Neural cell (in vitro differentiated cells): ENCODE measurements at regions not wholly inside any gene's neighbourhood (a gene's known extent, or its start where the extent isn't known, plus 50 kb on each side); places are given as distances from the start of the nearest gene placed in this dataset.

Experiments used
- H2AFZ ChIP-seq: fragments of 200-600, 300-800 bp; sonication (generic), shearing (Covaris generic); 2 replicates; pipeline ENCODE4 v1.6.0; 2014; ENCODE audit warnings: low read depth, mild to moderate bottlenecking, antibody characterized with exemption, low read length, moderate library complexity
- H3F3A ChIP-seq: fragments of 200-600 bp; shearing (Covaris generic); 2 replicates; pipeline ENCODE4 v1.6.1; 2016; ENCODE audit warnings: mild to moderate bottlenecking, moderate library complexity, mixed read lengths, antibody characterized with exemption, low read length; ENCODE audit not compliant: insufficient read depth, poor library complexity, severe bottlenecking
- H3K27ac ChIP-seq: fragments of 200-600, 300-800 bp; sonication (generic), shearing (Covaris generic); 2 replicates; pipeline ENCODE4 v1.5.1; 2014; ENCODE audit warnings: mild to moderate bottlenecking, low read length, moderate library complexity
- H3K27me3 ChIP-seq: fragments of 300-800, 200-600 bp; sonication (generic), shearing (Covaris generic); 2 replicates; pipeline ENCODE4 v1.6.0; 2014; ENCODE audit warnings: mild to moderate bottlenecking, low read depth, low read length, moderate library complexity; ENCODE audit not compliant: insufficient read depth
- H3K36me3 ChIP-seq: fragments of 300-800, 200-600 bp; sonication (generic), shearing (Covaris generic); 2 replicates; pipeline ENCODE4 v1.5.1; 2014; ENCODE audit warnings: mild to moderate bottlenecking, antibody characterized with exemption, low read length, moderate library complexity; ENCODE audit not compliant: insufficient read depth
- H3K4me2 ChIP-seq: fragments of 300-800, 200-600 bp; sonication (generic), shearing (Covaris generic); 2 replicates; pipeline ENCODE4 v1.6.0; 2014; ENCODE audit warnings: mild to moderate bottlenecking, low read length
- H3K4me3 ChIP-seq: fragments of 300-800, 200-600 bp; sonication (generic), shearing (Covaris generic); 2 replicates; pipeline ENCODE4 v1.5.1; 2014; ENCODE audit warnings: mild to moderate bottlenecking, low read length, moderate library complexity
- H3K79me2 ChIP-seq: fragments of 200-600 bp; shearing (Covaris generic); replicated peaks from 2 replicates; pipeline ENCODE4 v1.6.0; 2014; ENCODE audit warnings: mild to moderate bottlenecking, low read length, moderate library complexity; ENCODE audit not compliant: insufficient read depth
- H3K9ac ChIP-seq: fragments of 300-800, 200-600 bp; sonication (generic), shearing (Covaris generic); 2 replicates; pipeline ENCODE4 v1.6.1; 2016; ENCODE audit warnings: mild to moderate bottlenecking, low read length, mixed read lengths
- H3K9me2 ChIP-seq: fragments of 200-600 bp; shearing (Covaris generic); 2 replicates; pipeline ENCODE4 v1.6.1; 2016; ENCODE audit warnings: mild to moderate bottlenecking, low read length, mixed read lengths; ENCODE audit not compliant: insufficient read depth
- H3K9me3 ChIP-seq: fragments of 200-600, 300-800 bp; sonication (generic), shearing (Covaris generic); 2 replicates; pipeline ENCODE4 v1.6.1; 2016; ENCODE audit warnings: mild to moderate bottlenecking, mixed run types, low read length, moderate library complexity, mixed read lengths
- H4K20me1 ChIP-seq: fragments of 200-600 bp; shearing (Covaris generic); 2 replicates; pipeline ENCODE4 v1.6.1; 2016; ENCODE audit warnings: mild to moderate bottlenecking, mixed run types; ENCODE audit not compliant: insufficient read depth
- CTCF ChIP-seq: fragments of 450-650 bp; IDR thresholded peaks from 2 replicates; pipeline ENCODE4 v1.5.1; 2014; ENCODE audit warnings: antibody characterized with exemption, mild to moderate bottlenecking, moderate library complexity; ENCODE audit not compliant: poor library complexity, severe bottlenecking
- EP300 ChIP-seq: fragments of 450-650 bp; conservative IDR thresholded peaks from 2 replicates; pipeline ENCODE4 v1.6.1; 2014; ENCODE audit warnings: antibody characterized with exemption, mild to moderate bottlenecking, moderate library complexity; ENCODE audit not compliant: poor library complexity, severe bottlenecking
- EZH2 ChIP-seq: fragments of 200-600, 300-800 bp; shearing (Covaris generic), sonication (generic); IDR thresholded peaks from 2 replicates; pipeline ENCODE4 v1.6.1; 2014; ENCODE audit warnings: antibody characterized with exemption, low read length, borderline replicate concordance, mild to moderate bottlenecking; ENCODE audit not compliant: insufficient read depth, poor library complexity, severe bottlenecking
- MXI1 ChIP-seq: fragments of 450-650 bp; conservative IDR thresholded peaks from 2 replicates; pipeline ENCODE4 v1.6.1; 2014; ENCODE audit warnings: antibody characterized with exemption, mild to moderate bottlenecking; ENCODE audit not compliant: poor library complexity, severe bottlenecking
- POLR2AphosphoS5 ChIP-seq: IDR thresholded peaks from 2 replicates; pipeline ENCODE4 v1.6.1; 2012
- RAD21 ChIP-seq: fragments of 450-650 bp; conservative IDR thresholded peaks from 2 replicates; pipeline ENCODE4 v1.6.1; 2014; ENCODE audit warnings: antibody characterized with exemption, mild to moderate bottlenecking, moderate library complexity
- REST ChIP-seq: IDR thresholded peaks from 2 replicates; pipeline ENCODE4 v1.6.1; 2012; ENCODE audit warnings: borderline replicate concordance
- SMC3 ChIP-seq: fragments of 450-650 bp; conservative IDR thresholded peaks from 2 replicates; pipeline ENCODE4 v1.6.1; 2014; ENCODE audit warnings: antibody characterized with exemption, mild to moderate bottlenecking, moderate library complexity; ENCODE audit not compliant: poor library complexity
- TAF1 ChIP-seq: IDR thresholded peaks from 2 replicates; pipeline ENCODE4 v1.6.1; 2012; ENCODE audit warnings: low read depth

- no peaks in the 10 kb centered on the region for H3K79me2 ChIP-seq
- no peak overlapping the region for H3K9ac ChIP-seq
- TF ChIP-seq EZH2 (no peak), SMC3 (no peak), POLR2AphosphoS5 (no peak), EP300 (no peak), CTCF (no peak), RAD21 (no peak), TAF1 (no peak), MXI1 (no peak), REST (no peak)
- H3K4me2 ChIP-seq, result no peak overlapping the region
- no peak overlapping the region for H3K27ac ChIP-seq
- no peaks in the 10 kb centered on the region for H4K20me1 ChIP-seq
- H3K9me2 ChIP-seq, result no peaks in the 10 kb centered on the region
- no peak overlapping the region for H2AFZ ChIP-seq
- no peaks in the 10 kb centered on the region for H3K9me3 ChIP-seq
- H3K4me3 ChIP-seq, result no peak overlapping the region
- no peaks in the 10 kb centered on the region for H3F3A ChIP-seq
- H3K36me3 ChIP-seq, result no peaks in the 10 kb centered on the region
- H3K27me3 ChIP-seq, result no peaks in the 10 kb centered on the region
These were observed 153.5 kb upstream of the MTPN start for GRCh38 chr7:136130511-136131303.

GRCh38 chr7:136128050-136128449 lies 150.9 kb upstream of the MTPN start:
- Histone ChIP-seq H3K36me3 (no peaks in the 10 kb centered on the region), H3K4me2 (no peak overlapping the region), H3F3A (no peaks in the 10 kb centered on the region), H3K9me3 (no peaks in the 10 kb centered on the region), H3K9me2 (no peaks in the 10 kb centered on the region), H3K9ac (no peak overlapping the region), H2AFZ (no peak overlapping the region), H3K27me3 (no peaks in the 10 kb centered on the region), H3K27ac (no peak overlapping the region), H3K79me2 (no peaks in the 10 kb centered on the region), H4K20me1 (no peaks in the 10 kb centered on the region), H3K4me3 (no peak overlapping the region)
- no peak for TF ChIP-seq RAD21
- no peak for TF ChIP-seq TAF1
- no peak for TF ChIP-seq CTCF
- TF ChIP-seq EP300, result no peak
- TF ChIP-seq REST, result no peak
- no peak for TF ChIP-seq MXI1
- no peak for TF ChIP-seq SMC3
- no peak for TF ChIP-seq POLR2AphosphoS5
- no peak for TF ChIP-seq EZH2
